IMR-90 (cell line): ENCODE measurements at regions not wholly inside any gene's neighbourhood (a gene's known extent, or its start where the extent isn't known, plus 50 kb on each side); places are given as distances from the start of the nearest gene placed in this dataset.

Source experiments
- BHLHE40 ChIP-seq: fragments of 150-350 bp; IDR thresholded peaks from 2 replicates; pipeline ENCODE4 v1.6.1; 2016; ENCODE audit warnings: mild to moderate bottlenecking, low read depth, low read length
- CEBPB ChIP-seq: IDR thresholded peaks from 2 replicates; pipeline ENCODE4 v1.6.1; 2012; ENCODE audit warnings: low read depth, low read length, improper control_type of control experiment
- MAFK ChIP-seq: IDR thresholded peaks from 2 replicates; pipeline ENCODE4 v1.6.1; 2012; ENCODE audit warnings: low read depth, low read length, improper control_type of control experiment
- MXI1 ChIP-seq: IDR thresholded peaks from 2 replicates; pipeline ENCODE4 v1.6.1; 2012; ENCODE audit warnings: low read depth, mild to moderate bottlenecking, low read length, moderate library complexity, borderline replicate concordance
- NFE2L2 ChIP-seq: fragments of 150-350 bp; IDR thresholded peaks from 2 replicates; pipeline ENCODE4 v1.6.1; 2016; ENCODE audit warnings: low read depth, mild to moderate bottlenecking, low read length
- POLR2A ChIP-seq: IDR thresholded peaks from 2 replicates; pipeline ENCODE4 v1.6.1; 2012; ENCODE audit warnings: mild to moderate bottlenecking, low read depth, low read length
- RAD21 ChIP-seq: IDR thresholded peaks from 2 replicates; pipeline ENCODE4 v1.6.1; 2012; ENCODE audit warnings: low read length, improper control_type of control experiment
- RCOR1 ChIP-seq: IDR thresholded peaks from 2 replicates; pipeline ENCODE4 v1.6.1; 2012; ENCODE audit warnings: mild to moderate bottlenecking, low read length, improper control_type of control experiment; ENCODE audit not compliant: insufficient replicate concordance
- RFX5 ChIP-seq: IDR thresholded peaks from 2 replicates; pipeline ENCODE4 v1.8.0; 2012; ENCODE audit warnings: low read depth, mild to moderate bottlenecking, low read length, moderate library complexity
- TF ChIP-seq, protein P1 (sequence below): conservative IDR thresholded peaks from 2 replicates; pipeline ENCODE4 v1.5.1; 2012; ENCODE audit warnings: mild to moderate bottlenecking, low read depth, low read length, improper control_type of control experiment
- TF ChIP-seq, protein P2 (sequence below): fragments of 150-350 bp; IDR thresholded peaks from 2 replicates; pipeline ENCODE4 v1.6.1; 2017; ENCODE audit warnings: mild to moderate bottlenecking, antibody characterized with exemption, low read length, low read depth
- TF ChIP-seq, protein P3 (sequence below): fragments of 150-350 bp; IDR thresholded peaks from 2 replicates; pipeline ENCODE4 v1.6.1; 2016; ENCODE audit warnings: low read depth, mild to moderate bottlenecking, low read length, moderate library complexity, borderline replicate concordance

DNA sequence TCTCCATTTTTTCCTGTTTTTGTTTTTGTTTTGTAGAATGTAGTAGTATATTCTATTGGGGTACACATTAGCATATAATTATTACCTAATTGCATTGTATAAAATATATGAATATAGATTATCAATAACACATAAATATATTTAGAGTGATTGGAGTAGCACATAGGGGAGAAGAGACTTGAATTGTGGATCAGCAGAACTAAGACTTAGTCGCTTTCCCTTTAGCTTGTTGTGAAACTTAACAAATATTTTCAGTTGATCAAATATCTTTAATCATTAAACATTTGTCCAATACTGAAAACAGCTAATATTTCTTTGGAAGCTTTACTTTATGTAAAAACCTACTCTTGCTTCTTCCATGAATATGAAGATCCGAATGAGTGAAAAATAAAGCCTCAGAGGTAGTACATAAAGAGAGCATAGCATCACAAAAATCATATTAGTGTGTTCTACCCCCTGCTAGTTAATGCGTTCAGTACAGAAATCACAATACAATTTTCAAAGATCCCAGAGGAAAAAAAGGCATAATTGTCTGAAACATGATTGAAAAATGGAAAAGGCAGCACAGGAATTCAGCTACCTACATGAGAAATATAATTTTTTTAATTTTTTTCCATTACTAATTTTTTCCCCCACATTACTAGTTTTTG lies 1348.0 kb upstream of the PRR20A start:
- TF ChIP-seq, protein P1, sequence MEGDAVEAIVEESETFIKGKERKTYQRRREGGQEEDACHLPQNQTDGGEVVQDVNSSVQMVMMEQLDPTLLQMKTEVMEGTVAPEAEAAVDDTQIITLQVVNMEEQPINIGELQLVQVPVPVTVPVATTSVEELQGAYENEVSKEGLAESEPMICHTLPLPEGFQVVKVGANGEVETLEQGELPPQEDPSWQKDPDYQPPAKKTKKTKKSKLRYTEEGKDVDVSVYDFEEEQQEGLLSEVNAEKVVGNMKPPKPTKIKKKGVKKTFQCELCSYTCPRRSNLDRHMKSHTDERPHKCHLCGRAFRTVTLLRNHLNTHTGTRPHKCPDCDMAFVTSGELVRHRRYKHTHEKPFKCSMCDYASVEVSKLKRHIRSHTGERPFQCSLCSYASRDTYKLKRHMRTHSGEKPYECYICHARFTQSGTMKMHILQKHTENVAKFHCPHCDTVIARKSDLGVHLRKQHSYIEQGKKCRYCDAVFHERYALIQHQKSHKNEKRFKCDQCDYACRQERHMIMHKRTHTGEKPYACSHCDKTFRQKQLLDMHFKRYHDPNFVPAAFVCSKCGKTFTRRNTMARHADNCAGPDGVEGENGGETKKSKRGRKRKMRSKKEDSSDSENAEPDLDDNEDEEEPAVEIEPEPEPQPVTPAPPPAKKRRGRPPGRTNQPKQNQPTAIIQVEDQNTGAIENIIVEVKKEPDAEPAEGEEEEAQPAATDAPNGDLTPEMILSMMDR: no peak
- TF ChIP-seq BHLHE40 (no peak), POLR2A (no peak), MXI1 (no peak), RCOR1 (no peak), RAD21 (no peak), NFE2L2 (no peak), CEBPB (no peak), RFX5 (no peak), MAFK (no peak)
- TF ChIP-seq, protein P2, sequence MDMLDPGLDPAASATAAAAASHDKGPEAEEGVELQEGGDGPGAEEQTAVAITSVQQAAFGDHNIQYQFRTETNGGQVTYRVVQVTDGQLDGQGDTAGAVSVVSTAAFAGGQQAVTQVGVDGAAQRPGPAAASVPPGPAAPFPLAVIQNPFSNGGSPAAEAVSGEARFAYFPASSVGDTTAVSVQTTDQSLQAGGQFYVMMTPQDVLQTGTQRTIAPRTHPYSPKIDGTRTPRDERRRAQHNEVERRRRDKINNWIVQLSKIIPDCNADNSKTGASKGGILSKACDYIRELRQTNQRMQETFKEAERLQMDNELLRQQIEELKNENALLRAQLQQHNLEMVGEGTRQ: no peak
- TF ChIP-seq, protein P3, sequence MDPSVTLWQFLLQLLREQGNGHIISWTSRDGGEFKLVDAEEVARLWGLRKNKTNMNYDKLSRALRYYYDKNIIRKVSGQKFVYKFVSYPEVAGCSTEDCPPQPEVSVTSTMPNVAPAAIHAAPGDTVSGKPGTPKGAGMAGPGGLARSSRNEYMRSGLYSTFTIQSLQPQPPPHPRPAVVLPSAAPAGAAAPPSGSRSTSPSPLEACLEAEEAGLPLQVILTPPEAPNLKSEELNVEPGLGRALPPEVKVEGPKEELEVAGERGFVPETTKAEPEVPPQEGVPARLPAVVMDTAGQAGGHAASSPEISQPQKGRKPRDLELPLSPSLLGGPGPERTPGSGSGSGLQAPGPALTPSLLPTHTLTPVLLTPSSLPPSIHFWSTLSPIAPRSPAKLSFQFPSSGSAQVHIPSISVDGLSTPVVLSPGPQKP: no peak
